ENCODE measurements at regions not wholly inside any gene's neighbourhood (a gene's known extent, or its start where the extent isn't known, plus 50 kb on each side); places are given as distances from the start of the nearest gene placed in this dataset.
A peak's percentile ranks its signal among the peaks of the same experiment; 100 is the strongest.
"Not testable (repeated sequence)": the region's sequence is repeated elsewhere in the genome, so short reads cannot be mapped to it uniquely, and the experiment has no call there.

DNA sequence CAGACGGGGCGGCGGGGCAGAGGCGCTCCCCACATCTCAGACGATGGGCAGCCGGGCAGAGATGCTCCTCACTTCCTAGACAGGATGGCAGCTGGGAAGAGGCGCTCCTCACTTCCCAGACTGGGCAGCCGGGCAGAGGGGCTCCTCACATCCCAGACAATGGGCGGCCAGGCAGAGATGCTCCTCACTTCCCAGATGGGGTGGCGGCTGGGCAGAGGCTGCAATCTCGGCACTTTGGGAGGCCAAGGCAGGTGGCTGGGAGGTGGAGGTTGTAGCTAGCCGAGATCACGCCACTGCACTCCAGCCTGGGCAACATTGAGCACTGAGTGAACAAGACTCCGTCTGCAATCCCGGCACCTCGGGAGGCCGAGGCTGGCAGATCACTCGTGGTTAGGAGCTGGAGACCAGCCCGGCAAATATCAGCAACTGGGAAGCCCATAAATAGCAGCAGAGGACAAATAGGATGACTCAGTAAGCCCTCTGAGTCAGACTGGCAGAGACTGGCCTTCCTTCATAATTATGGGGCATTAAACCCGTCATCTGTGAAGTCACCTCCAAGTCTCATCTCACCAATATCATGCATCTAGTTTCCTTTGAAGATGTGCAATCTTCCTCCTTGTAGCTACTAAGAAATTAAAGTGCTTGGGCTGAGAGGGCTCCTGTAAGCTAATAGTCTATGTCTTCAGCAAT, 337.3 kb downstream of the GOLGA6L6 start:
- H3K27me3 ChIP-seq (ENCODE audit: control insufficient read depth in 1 of 2, insufficient read depth in 2 of 2, low read length in 1 of 2); H3K4me3 ChIP-seq (ENCODE audit: low read length in 2 of 2); H3K9me3 ChIP-seq (ENCODE audit: control insufficient read depth, low read length); H3K4me1 ChIP-seq (ENCODE audit: control insufficient read depth in 1 of 2, insufficient read depth in 2 of 2, low read length in 2 of 2); H3K36me3 ChIP-seq (ENCODE audit: control insufficient read depth in 1 of 2, insufficient read depth in 2 of 2, low read length in 1 of 2); ATAC-seq (ENCODE audit: low FRiP score); DNase-seq; H3K27ac ChIP-seq (ENCODE audit: low read depth in 1 of 2, low read length in 2 of 2); intact Hi-C loops (cut with DNase I): not testable (repeated sequence)
- WGBS, 2 donors: 84 to 85% methylated on average over 17 to 19 of the region's 20 CpGs

DNA sequence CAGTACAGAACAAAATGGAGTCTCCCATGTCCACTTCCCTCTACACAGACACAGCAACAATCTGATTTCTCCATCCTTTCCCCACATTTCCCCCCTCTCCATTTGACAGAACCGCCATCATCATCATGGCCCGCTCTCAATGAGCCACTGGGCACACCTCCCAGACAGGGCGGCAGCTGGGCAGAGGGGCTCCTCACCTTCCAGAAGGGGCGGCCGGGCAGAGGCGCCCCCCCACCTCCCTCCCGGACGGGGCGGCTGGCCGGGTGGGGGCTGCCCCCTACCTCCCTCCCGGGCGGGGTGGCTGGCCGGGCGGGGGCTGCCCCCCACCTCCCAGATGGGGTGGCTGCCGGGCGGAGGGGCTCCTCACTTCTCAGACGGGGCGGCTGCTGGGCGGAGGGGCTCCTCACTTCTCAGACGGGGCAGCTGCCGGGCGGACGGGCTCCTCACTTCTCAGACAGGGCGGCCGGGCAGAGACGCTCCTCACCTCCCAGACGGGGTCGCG, 337.9 kb downstream of the GOLGA6L6 start:
- 89 to 94% methylated on average over 25 to 29 of the region's 29 CpGs for WGBS, 2 donors
- H3K27me3 ChIP-seq (ENCODE audit: control insufficient read depth in 1 of 2, insufficient read depth in 2 of 2, low read length in 1 of 2); H3K4me1 ChIP-seq (ENCODE audit: control insufficient read depth in 1 of 2, insufficient read depth in 2 of 2, low read length in 2 of 2); H3K9me3 ChIP-seq (ENCODE audit: control insufficient read depth, low read length); H3K36me3 ChIP-seq (ENCODE audit: control insufficient read depth in 1 of 2, insufficient read depth in 2 of 2, low read length in 1 of 2); H3K4me3 ChIP-seq (ENCODE audit: low read length in 2 of 2); DNase-seq; intact Hi-C loops (cut with DNase I); ATAC-seq (ENCODE audit: low FRiP score); H3K27ac ChIP-seq (ENCODE audit: low read depth in 1 of 2, low read length in 2 of 2): not testable (repeated sequence)

DNA sequence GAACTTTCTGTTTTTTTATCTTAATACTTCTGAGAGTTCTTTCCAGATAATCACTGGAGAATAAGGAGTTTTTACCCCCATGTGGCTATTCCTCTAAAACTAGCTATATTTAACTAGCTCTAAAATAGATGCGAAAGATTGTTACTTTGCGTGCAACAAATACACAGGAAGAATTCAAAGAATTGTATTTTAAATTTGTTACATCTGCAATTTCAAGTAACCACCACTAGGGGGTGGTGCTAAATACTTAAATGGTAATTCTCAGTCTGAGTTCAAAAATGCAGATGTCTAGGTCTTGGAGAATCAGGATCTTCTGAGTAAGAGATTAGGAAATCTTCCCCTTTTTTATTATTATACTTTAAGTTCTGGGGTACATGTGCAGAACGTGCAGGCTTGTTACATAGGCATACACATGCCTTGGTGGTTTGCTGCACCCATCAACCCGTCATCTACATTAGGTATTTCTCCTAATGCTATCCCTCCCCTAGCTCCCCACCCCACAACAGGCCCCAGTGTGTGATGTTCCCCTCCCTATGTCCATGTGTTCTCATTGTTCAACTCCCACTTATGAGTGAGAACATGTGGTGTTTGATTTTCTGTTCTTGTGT, 346.9 kb downstream of the GOLGA6L6 start:
- ATAC-seq (ENCODE audit: low FRiP score); DNase-seq; H3K27me3 ChIP-seq (ENCODE audit: control insufficient read depth in 1 of 2, insufficient read depth in 2 of 2, low read length in 1 of 2); H3K4me1 ChIP-seq (ENCODE audit: control insufficient read depth in 1 of 2, insufficient read depth in 2 of 2, low read length in 2 of 2); H3K9me3 ChIP-seq (ENCODE audit: control insufficient read depth, low read length); H3K27ac ChIP-seq (ENCODE audit: low read depth in 1 of 2, low read length in 2 of 2); intact Hi-C loops (cut with DNase I); H3K4me3 ChIP-seq (ENCODE audit: low read length in 2 of 2); H3K36me3 ChIP-seq (ENCODE audit: control insufficient read depth in 1 of 2, insufficient read depth in 2 of 2, low read length in 1 of 2): not testable (repeated sequence)
- WGBS, 2 donors: 66 to 73% methylated on average over 4 of the region's 4 CpGs

DNA sequence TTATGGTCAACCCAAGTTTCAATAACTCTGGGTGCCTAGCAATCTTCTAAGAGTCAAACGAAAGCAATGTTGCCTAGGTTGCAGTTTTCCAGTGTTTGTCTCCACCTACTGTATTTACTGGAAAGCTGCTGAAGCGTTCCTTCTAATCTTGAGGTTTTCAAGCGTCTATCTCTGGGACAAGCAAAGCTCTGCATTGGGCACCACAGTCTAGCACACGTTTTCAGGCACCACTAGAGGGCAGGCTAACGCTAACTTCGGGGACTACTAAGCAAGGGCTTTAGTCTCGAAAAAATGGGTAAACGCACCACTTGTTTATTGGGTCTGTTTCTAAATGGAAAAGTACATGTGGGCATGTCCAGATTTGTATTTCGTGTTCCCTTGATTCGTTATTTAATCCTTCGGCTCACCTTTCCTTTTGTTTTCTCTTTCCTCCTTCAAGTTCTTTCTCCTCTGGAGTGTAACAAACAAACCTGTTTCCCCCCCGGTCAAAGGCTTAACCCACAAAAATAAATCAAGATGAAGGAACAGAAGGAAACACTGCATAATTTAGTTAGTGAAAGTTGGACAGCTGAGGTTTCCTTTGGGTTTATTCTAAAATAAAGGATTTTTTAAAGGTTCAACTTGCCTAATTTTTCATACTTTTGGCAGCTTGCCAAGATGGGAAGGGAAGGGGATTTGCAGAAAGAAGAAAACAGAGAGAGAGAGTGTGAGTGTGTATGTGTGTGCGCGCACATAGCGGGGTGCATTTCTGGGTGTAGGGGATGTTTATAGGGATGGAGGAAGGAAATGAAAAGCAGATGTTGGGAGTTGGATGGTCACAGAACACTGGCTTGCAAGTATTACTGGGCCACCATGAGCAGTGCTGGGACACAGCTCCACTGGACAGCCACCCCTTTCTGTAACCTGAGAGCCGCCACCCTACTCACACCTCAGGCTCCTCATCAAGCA, 348.3 kb downstream of the GOLGA6L6 start:
- H3K27me3 ChIP-seq (ENCODE audit: control insufficient read depth in 1 of 2, insufficient read depth in 2 of 2, low read length in 1 of 2); H3K4me1 ChIP-seq (ENCODE audit: control insufficient read depth in 1 of 2, insufficient read depth in 2 of 2, low read length in 2 of 2); H3K4me3 ChIP-seq (ENCODE audit: low read length in 2 of 2); H3K27ac ChIP-seq (ENCODE audit: low read depth in 1 of 2, low read length in 2 of 2); intact Hi-C loops (cut with DNase I); H3K9me3 ChIP-seq (ENCODE audit: control insufficient read depth, low read length); H3K36me3 ChIP-seq (ENCODE audit: control insufficient read depth in 1 of 2, insufficient read depth in 2 of 2, low read length in 1 of 2): not testable (repeated sequence)
- ATAC-seq (ENCODE audit: low FRiP score) (peak; percentile 72), DNase-seq (peak in 1 of 2 donors; percentile 59)
- 44 to 49% methylated on average over 15 of the region's 16 CpGs for WGBS, 2 donors

DNA sequence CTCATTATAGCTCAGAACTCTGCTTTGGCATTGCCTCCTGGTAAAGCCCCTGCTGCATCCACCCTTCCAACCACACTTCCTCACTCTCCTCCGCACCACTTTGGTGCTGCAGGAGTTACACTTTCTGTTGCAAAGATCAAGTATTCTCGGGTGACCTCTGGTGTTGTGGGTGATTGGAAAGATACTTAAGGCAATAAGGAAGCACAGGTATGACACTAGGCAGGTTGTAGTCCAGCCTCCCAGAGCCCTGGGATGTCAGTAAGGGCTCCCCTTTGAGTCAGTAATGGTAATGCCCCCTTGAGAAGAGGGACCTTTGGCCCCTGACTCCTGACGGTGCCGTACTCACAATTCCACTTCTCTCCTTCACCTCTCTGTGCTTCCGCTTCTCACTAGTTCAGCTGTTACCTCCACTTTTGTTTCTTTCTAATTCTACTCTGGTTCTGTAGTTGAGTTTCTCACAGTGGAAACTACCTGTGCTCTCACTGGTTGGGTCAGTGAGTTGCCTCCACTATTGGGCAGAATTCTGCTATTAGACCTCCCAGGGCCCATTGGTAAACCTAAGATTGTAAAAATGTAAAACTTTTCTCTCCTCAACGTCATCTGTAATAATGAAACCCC, 350.0 kb downstream of the GOLGA6L6 start:
- WGBS, 2 donors: 68 to 71% methylated on average over 6 of the region's 6 CpGs
- ATAC-seq (ENCODE audit: low FRiP score); H3K9me3 ChIP-seq (ENCODE audit: control insufficient read depth, low read length); intact Hi-C loops (cut with DNase I); H3K36me3 ChIP-seq (ENCODE audit: control insufficient read depth in 1 of 2, insufficient read depth in 2 of 2, low read length in 1 of 2); H3K27me3 ChIP-seq (ENCODE audit: control insufficient read depth in 1 of 2, insufficient read depth in 2 of 2, low read length in 1 of 2); H3K4me3 ChIP-seq (ENCODE audit: low read length in 2 of 2); H3K4me1 ChIP-seq (ENCODE audit: control insufficient read depth in 1 of 2, insufficient read depth in 2 of 2, low read length in 2 of 2); DNase-seq; H3K27ac ChIP-seq (ENCODE audit: low read depth in 1 of 2, low read length in 2 of 2): not testable (repeated sequence)

DNA sequence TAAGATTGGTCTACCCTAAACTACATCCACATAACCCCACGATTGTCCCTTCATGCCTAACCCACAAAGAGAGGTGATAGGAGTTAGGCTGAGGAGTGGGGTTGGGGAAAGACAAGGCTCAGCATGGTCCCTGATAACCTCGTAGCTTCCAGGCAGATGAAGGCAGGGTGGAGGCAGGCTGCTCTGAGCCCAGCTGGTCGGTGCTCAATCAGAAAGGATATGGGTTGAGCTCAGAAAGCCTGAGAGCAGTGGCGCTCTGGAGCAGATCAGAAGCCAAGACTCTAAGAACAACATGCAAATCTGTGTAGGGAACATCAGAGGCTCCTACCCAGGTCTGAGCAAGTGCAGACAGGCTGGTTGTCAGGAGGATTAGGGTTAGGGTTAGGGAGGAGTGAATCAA, 353.0 kb downstream of the GOLGA6L6 start:
- H3K27ac ChIP-seq (ENCODE audit: low read depth in 1 of 2, low read length in 2 of 2); ATAC-seq (ENCODE audit: low FRiP score); H3K27me3 ChIP-seq (ENCODE audit: control insufficient read depth in 1 of 2, insufficient read depth in 2 of 2, low read length in 1 of 2); H3K9me3 ChIP-seq (ENCODE audit: control insufficient read depth, low read length); H3K4me3 ChIP-seq (ENCODE audit: low read length in 2 of 2); H3K4me1 ChIP-seq (ENCODE audit: control insufficient read depth in 1 of 2, insufficient read depth in 2 of 2, low read length in 2 of 2); intact Hi-C loops (cut with DNase I); DNase-seq; H3K36me3 ChIP-seq (ENCODE audit: control insufficient read depth in 1 of 2, insufficient read depth in 2 of 2, low read length in 1 of 2): not testable (repeated sequence)
- WGBS, 2 donors: 46% methylated on average over 4 of the region's 4 CpGs

DNA sequence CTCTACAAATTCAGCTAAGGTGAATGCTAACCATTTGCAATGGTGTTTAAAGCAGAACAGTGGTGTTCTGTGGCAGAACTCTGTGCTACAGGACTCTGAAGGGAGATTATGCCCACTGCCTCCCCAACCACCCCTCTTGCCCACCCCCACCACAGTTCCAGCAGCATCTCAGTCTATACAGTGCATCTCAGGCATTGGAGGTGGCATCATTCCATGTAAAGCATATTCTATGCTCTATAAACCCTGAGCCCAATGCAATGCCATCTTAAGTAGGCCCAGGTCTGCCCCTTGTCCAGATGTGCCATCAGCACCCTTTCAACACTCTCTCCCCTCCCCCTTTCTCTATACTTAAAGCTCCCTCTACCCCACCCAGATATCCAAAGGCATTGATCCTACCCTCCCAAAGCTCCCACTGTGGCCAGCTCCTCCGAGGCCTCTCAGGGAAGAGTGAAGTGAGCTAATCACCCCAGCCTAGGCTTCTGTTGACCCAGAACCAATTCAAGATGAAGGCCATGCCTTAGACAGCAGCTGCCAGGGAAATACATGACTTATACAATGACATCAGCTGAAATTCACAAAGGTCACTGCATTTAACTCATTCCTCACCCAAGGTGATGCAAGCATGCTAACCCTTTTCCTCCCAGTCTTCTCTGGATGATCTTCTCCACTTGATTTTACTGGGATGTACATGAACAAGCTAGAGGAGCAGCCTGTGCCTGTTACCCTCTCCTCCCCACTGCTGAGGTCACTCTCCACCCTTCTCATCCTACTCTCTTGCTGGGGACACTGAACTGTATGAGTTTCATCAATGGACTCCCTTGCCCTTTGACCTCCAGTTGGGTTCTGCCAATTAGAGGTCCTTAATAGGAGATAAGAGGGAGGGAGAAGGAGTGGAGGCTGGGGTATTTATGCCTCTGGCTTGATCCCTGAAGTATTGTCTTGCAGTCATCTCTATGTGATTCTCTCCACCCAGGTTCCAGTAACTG, 353.9 kb downstream of the GOLGA6L6 start:
- 61 to 74% methylated on average over 1 of the region's 1 CpG for WGBS, 2 donors
- H3K4me1 ChIP-seq (ENCODE audit: control insufficient read depth in 1 of 2, insufficient read depth in 2 of 2, low read length in 2 of 2); DNase-seq; ATAC-seq (ENCODE audit: low FRiP score); intact Hi-C loops (cut with DNase I); H3K27me3 ChIP-seq (ENCODE audit: control insufficient read depth in 1 of 2, insufficient read depth in 2 of 2, low read length in 1 of 2); H3K4me3 ChIP-seq (ENCODE audit: low read length in 2 of 2); H3K9me3 ChIP-seq (ENCODE audit: control insufficient read depth, low read length); H3K36me3 ChIP-seq (ENCODE audit: control insufficient read depth in 1 of 2, insufficient read depth in 2 of 2, low read length in 1 of 2); H3K27ac ChIP-seq (ENCODE audit: low read depth in 1 of 2, low read length in 2 of 2): not testable (repeated sequence)

All from aorta (tissue), 5 donors.